ENCODE measurements at regions not wholly inside any gene's neighbourhood (a gene's known extent, or its start where the extent isn't known, plus 50 kb on each side); places are given as distances from the start of the nearest gene placed in this dataset.

DNA sequence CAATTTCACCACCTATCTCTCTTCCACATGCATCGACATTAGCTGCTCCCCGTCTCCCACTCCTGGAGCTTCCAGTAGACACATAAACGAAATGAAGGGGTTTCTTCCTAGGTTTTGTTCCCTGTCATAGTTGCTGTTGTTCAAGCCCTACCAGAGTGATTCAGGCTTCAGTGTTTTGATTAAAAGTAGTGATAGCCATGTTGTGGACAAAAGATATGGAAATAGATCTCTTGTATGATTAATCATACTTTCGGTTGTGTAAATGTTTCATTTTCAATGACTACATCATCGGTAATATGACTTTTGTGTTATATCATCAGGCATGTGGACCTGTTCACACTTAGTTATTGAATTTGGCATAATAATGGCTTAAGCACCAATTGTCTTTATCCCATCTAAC is 96.5 kb upstream of the KLF3 start:
- TF ChIP-seq, protein P1, sequence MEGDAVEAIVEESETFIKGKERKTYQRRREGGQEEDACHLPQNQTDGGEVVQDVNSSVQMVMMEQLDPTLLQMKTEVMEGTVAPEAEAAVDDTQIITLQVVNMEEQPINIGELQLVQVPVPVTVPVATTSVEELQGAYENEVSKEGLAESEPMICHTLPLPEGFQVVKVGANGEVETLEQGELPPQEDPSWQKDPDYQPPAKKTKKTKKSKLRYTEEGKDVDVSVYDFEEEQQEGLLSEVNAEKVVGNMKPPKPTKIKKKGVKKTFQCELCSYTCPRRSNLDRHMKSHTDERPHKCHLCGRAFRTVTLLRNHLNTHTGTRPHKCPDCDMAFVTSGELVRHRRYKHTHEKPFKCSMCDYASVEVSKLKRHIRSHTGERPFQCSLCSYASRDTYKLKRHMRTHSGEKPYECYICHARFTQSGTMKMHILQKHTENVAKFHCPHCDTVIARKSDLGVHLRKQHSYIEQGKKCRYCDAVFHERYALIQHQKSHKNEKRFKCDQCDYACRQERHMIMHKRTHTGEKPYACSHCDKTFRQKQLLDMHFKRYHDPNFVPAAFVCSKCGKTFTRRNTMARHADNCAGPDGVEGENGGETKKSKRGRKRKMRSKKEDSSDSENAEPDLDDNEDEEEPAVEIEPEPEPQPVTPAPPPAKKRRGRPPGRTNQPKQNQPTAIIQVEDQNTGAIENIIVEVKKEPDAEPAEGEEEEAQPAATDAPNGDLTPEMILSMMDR (IDR thresholded peaks at IDR 0.05 in 2 of 3, conservative IDR thresholded peaks at IDR 0.05 in 1 of 3; ENCODE audit: borderline replicate concordance in 1 of 3, insufficient read depth in 1 of 3, low read depth in 2 of 3, low read length in 2 of 3): no peak
- no peak for TF ChIP-seq POLR2A (IDR thresholded peaks at IDR 0.05; ENCODE audit: borderline replicate concordance, extremely low read depth, insufficient read depth, insufficient read length)
- TF ChIP-seq POLR2AphosphoS5 (IDR thresholded peaks at IDR 0.05; ENCODE audit: low read depth, low read length): no peak
- no peak for TF ChIP-seq ZNF274 (IDR thresholded peaks at IDR 0.05; ENCODE audit: low read depth, low read length)
- TF ChIP-seq, protein P2, sequence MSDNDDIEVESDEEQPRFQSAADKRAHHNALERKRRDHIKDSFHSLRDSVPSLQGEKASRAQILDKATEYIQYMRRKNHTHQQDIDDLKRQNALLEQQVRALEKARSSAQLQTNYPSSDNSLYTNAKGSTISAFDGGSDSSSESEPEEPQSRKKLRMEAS (IDR thresholded peaks at IDR 0.05): no peak
- TF ChIP-seq RAD21 (IDR thresholded peaks at IDR 0.05; ENCODE audit: low read depth): no peak
- no peak for TF ChIP-seq FOSL1 (IDR thresholded peaks at IDR 0.05; ENCODE audit: low read depth)
